Mesodermal cell (in vitro differentiated cells): ENCODE measurements at regions not wholly inside any gene's neighbourhood (a gene's known extent, or its start where the extent isn't known, plus 50 kb on each side); places are given as distances from the start of the nearest gene placed in this dataset.

Experiments used
- H3K27ac ChIP-seq: 2 replicates; pipeline ENCODE4 v1.7.0; 2013; ENCODE audit warnings: mild to moderate bottlenecking, low read depth, low read length, moderate library complexity; ENCODE audit not compliant: severe bottlenecking
- H3K36me3 ChIP-seq: 2 replicates; pipeline ENCODE4 v1.7.1; 2013; ENCODE audit warnings: mild to moderate bottlenecking, low read length, moderate library complexity; ENCODE audit not compliant: control insufficient read depth, insufficient read depth
- H3K4me1 ChIP-seq: one replicate; pipeline ENCODE4 v1.7.1; 2013; ENCODE audit warnings: mild to moderate bottlenecking, low read length; ENCODE audit not compliant: insufficient read depth, control insufficient read depth, poor library complexity, severe bottlenecking
- H3K4me3 ChIP-seq: 2 replicates; pipeline ENCODE4 v1.7.0; 2013; ENCODE audit warnings: low read length, control low read depth, mild to moderate bottlenecking; ENCODE audit not compliant: insufficient read depth, poor library complexity, severe bottlenecking; ENCODE audit errors: extremely low read depth
- H3K9me3 ChIP-seq: 2 replicates; pipeline ENCODE4 v1.7.1; 2013; ENCODE audit warnings: mild to moderate bottlenecking, low read length, moderate library complexity; ENCODE audit not compliant: control insufficient read depth
- WGBS, 2 experiments: methylation state at CpG; one replicate each; pipeline ENCODE4 v1.1.5; 2013; ENCODE audit warnings: missing lambda C conversion rate in 2 of 2; ENCODE audit not compliant: insufficient coverage in 2 of 2; 5-methylcytosine and 5-hydroxymethylcytosine counted together

- 100% methylated on average over 1 of the region's 2 CpGs; no CpG with 5 or more reads in 1 of the 2 experiments for WGBS, 2 experiments
- no peak overlapping the region for H3K4me3 ChIP-seq
- H3K27ac ChIP-seq: peak overlapping the region; percentile 24
- peaks cover 19% of the 10 kb centered on the region for H3K4me1 ChIP-seq
- H3K36me3 ChIP-seq: no peaks in the 10 kb centered on the region
- no peaks in the 10 kb centered on the region for H3K9me3 ChIP-seq
Observed at GRCh38 chr7:81110673-81111072, 191.8 kb upstream of the SEMA3C start.

DNA sequence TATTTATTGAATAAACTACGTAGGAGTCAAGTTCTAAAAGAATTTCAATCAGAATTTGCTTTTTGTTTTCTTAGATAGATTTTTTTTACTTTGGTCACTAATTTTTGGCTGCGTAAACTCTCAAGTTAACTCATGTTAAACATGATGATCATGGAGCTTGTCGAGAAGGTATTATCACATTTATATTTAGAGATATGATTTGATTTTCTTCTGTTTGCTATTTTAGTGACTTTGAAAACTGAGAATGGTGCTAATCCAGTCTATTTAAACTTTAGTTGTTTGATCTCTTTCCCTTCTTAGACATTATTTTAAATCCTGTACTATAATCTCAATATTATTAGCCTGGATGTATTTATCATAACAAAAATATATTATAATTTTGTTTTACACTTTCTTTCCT, 179.4 kb upstream of the SEMA3C start:
- no peak overlapping the region for H3K27ac ChIP-seq
- H3K36me3 ChIP-seq: no peaks in the 10 kb centered on the region
- H3K4me3 ChIP-seq: no peak overlapping the region
- no CpG with 5 or more reads among the region's 3 CpGs for WGBS, 2 experiments
- no peaks in the 10 kb centered on the region for H3K9me3 ChIP-seq
- no peaks in the 10 kb centered on the region for H3K4me1 ChIP-seq

DNA sequence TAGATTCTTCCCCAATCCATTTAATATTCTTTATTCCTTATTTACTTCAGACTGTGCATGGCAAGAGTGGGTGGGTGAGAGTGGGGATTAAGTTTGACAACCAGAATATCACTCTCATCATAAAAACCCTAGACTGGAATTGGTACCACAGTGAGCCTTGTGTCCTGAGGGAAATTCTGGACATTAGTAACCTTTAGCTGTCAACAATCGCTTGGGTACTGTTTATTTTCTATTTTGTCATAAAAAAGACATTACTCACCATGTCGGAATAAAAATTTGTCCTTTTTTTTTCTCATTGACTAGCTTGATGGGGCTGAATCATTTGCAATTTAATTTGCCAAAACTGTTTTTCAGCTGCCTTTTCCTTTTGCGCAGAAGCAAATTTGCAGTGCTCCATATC, 176.1 kb upstream of the SEMA3C start:
- H3K9me3 ChIP-seq: peaks cover 4% of the 10 kb centered on the region
- H3K4me3 ChIP-seq: no peak overlapping the region
- no peak overlapping the region for H3K27ac ChIP-seq
- H3K36me3 ChIP-seq: no peaks in the 10 kb centered on the region
- no peaks in the 10 kb centered on the region for H3K4me1 ChIP-seq
- WGBS, 2 experiments: no CpG with 5 or more reads among the region's 3 CpGs

GRCh38 chr7:81081616-81082015, 162.8 kb upstream of the SEMA3C start:
- peaks cover 5% of the 10 kb centered on the region for H3K9me3 ChIP-seq
- H3K27ac ChIP-seq: no peak overlapping the region
- H3K36me3 ChIP-seq: no peaks in the 10 kb centered on the region
- H3K4me3 ChIP-seq: no peak overlapping the region
- no peaks in the 10 kb centered on the region for H3K4me1 ChIP-seq

GRCh38 chr7:81080553-81080952, 161.7 kb upstream of the SEMA3C start:
- H3K4me3 ChIP-seq: no peak overlapping the region
- WGBS, 2 experiments: no CpG with 5 or more reads among the region's 1 CpG
- peaks cover 5% of the 10 kb centered on the region for H3K9me3 ChIP-seq
- no peaks in the 10 kb centered on the region for H3K4me1 ChIP-seq
- no peaks in the 10 kb centered on the region for H3K36me3 ChIP-seq
- no peak overlapping the region for H3K27ac ChIP-seq

DNA sequence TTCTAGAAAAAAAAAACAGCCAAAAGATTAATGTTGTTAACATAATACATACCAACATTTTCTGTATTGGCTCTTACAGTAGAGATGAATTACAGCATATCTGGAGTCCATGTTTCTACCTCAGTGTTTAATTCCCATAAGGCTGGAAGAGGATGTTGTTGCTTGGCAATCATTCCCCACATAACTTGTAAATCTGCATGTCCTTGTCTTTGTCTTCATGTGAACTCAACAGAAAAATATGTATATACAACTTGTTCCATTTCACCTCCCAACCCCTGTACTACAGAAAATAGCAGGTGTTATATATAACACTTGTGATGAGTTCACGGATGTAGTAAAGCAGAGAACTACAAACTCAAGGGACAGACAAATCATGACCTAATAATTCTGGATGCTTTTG, 160.9 kb upstream of the SEMA3C start:
- Histone ChIP-seq H3K9me3 (peaks cover 5% of the 10 kb centered on the region), H3K36me3 (no peaks in the 10 kb centered on the region), H3K4me1 (no peaks in the 10 kb centered on the region), H3K4me3 (no peak overlapping the region), H3K27ac (no peak overlapping the region)
- no CpG with 5 or more reads among the region's 1 CpG for WGBS, 2 experiments

DNA sequence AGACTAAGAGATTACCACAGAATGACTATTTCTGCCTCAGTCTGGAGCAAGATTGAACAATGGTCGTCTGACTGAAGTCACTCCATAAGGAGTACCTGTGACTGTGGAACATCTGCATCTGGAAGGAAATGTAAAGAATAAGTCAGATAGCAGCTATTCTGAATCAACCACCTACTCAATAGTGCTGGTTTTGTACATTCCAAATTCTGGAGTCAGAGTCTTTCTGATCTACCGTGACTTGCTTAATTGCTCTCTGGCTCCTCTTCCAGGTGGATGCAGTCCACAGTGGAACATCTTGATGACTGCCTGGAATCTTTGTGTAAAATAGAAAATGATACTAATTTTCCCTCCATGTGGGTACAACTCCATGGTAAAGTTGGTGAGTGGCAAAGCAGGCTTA, 156.3 kb upstream of the SEMA3C start:
- H3K36me3 ChIP-seq: no peaks in the 10 kb centered on the region
- WGBS, 2 experiments: 83 to 100% methylated on average over 1 of the region's 2 CpGs
- H3K4me3 ChIP-seq: no peak overlapping the region
- peaks cover 9% of the 10 kb centered on the region for H3K9me3 ChIP-seq
- H3K4me1 ChIP-seq: no peaks in the 10 kb centered on the region
- no peak overlapping the region for H3K27ac ChIP-seq

DNA sequence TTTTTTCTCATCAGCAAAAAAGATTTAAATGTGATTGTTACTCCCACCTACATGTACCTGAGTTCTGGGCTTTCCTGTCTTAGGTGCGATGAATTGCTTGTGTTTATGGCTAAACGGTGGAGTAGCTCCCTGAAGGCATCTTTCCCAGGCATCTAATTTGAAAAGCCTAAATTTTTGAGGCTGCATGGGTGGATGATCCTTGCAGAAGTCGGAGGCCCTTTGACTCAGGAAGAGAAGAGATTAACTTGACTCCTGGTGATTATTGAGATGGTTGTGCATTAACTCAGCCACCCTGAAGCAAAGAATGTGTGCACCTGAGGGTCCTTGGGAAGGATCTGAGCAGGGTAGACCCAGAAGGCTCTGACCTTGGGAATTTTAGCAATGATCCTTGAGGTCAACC, 155.6 kb upstream of the SEMA3C start:
- WGBS, 2 experiments: 79 to 83% methylated on average over 3 of the region's 3 CpGs

GRCh38 chr7:81073931-81074251, 155.0 kb upstream of the SEMA3C start:
- Histone ChIP-seq H3K27ac (no peak overlapping the region), H3K4me1 (no peaks in the 10 kb centered on the region), H3K36me3 (no peaks in the 10 kb centered on the region), H3K4me3 (no peak overlapping the region), H3K9me3 (peaks cover 9% of the 10 kb centered on the region)
- WGBS, 2 experiments: 80 to 89% methylated on average over 1 of the region's 1 CpG

More for the DNA sequence above, 155.6 kb upstream of the SEMA3C start:
- H3K4me1 ChIP-seq: no peaks in the 10 kb centered on the region
- H3K4me3 ChIP-seq: no peak overlapping the region
- H3K9me3 ChIP-seq: peaks cover 9% of the 10 kb centered on the region
- no peaks in the 10 kb centered on the region for H3K36me3 ChIP-seq
- no peak overlapping the region for H3K27ac ChIP-seq

GRCh38 chr7:81070956-81071355, 152.1 kb upstream of the SEMA3C start:
- H3K4me3 ChIP-seq: no peak overlapping the region
- no peaks in the 10 kb centered on the region for H3K4me1 ChIP-seq
- no peak overlapping the region for H3K27ac ChIP-seq
- WGBS, 2 experiments: 88 to 90% methylated on average over 15 to 21 of the region's 21 CpGs
- peaks cover 4% of the 10 kb centered on the region for H3K9me3 ChIP-seq
- H3K36me3 ChIP-seq: no peaks in the 10 kb centered on the region

GRCh38 chr7:81066797-81067196, 147.9 kb upstream of the SEMA3C start:
- no peaks in the 10 kb centered on the region for H3K36me3 ChIP-seq
- no peaks in the 10 kb centered on the region for H3K4me1 ChIP-seq
- H3K27ac ChIP-seq: no peak overlapping the region
- no peak overlapping the region for H3K4me3 ChIP-seq
- H3K9me3 ChIP-seq: peaks cover 4% of the 10 kb centered on the region

DNA sequence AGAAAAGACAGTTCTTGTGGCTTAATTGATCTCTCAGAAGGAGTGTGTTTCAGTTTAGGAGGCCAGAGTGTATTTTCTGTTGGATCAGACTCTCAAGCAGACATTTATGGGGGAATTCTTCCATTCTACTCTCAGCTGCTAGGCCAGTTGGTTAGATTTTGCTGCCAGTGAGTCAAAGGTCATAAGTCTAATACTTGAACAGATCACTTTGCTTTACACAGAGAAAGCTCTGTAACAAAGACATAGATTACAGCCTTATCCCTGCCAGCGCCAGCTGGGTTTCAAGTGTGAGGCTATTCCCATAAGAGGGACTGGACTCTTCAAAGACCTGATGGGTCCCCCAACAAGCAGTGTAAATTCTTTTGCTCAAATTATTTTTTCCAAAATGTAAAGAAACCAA, 145.6 kb upstream of the SEMA3C start:
- H3K27ac ChIP-seq: peak overlapping the region; percentile 68
- no peaks in the 10 kb centered on the region for H3K9me3 ChIP-seq
- H3K4me1 ChIP-seq: no peaks in the 10 kb centered on the region
- H3K4me3 ChIP-seq: no peak overlapping the region
- no peaks in the 10 kb centered on the region for H3K36me3 ChIP-seq
- 75 to 83% methylated on average over 1 of the region's 1 CpG for WGBS, 2 experiments
